Fibroblast of lung (primary cell): ENCODE measurements at regions not wholly inside any gene's neighbourhood (a gene's known extent, or its start where the extent isn't known, plus 50 kb on each side); places are given as distances from the start of the nearest gene placed in this dataset.

Experiments used
- CTCF ChIP-seq, 2 donors: IDR thresholded peaks in 1 of 2; conservative IDR thresholded peaks in 1 of 2; 1 replicate in 1 of 2; 2 replicates in 1 of 2; pipeline ENCODE4 v1.5.1; 2011 to 2012; ENCODE audit warnings: low read length in 2 of 2, control low read depth in 1 of 2, inconsistent platforms in 1 of 2, low read depth in 1 of 2, mild to moderate bottlenecking in 1 of 2
- EZH2 ChIP-seq: IDR thresholded peaks from 2 replicates; pipeline ENCODE4 v1.5.1; 2012; ENCODE audit warnings: low read length, control low read depth, mild to moderate bottlenecking; ENCODE audit errors: missing control alignments

- no peak for TF ChIP-seq CTCF (conservative IDR thresholded peaks at IDR 0.05 in 1 of 2, IDR thresholded peaks at IDR 0.05 in 1 of 2; ENCODE audit: low read depth in 1 of 2, low read length in 2 of 2)
- no peak for TF ChIP-seq EZH2
These were observed 130.9 kb upstream of the RND3 start for GRCh38 chr2:150618245-150618895.
